ENCODE measurements at regions not wholly inside any gene's neighbourhood (a gene's known extent, or its start where the extent isn't known, plus 50 kb on each side); places are given as distances from the start of the nearest gene placed in this dataset.

GRCh38 chr1:198864695-198865094 is 225.9 kb downstream of the PTPRC start:
- Histone ChIP-seq H3K36me3 (ENCODE audit: control insufficient read depth in 2 of 2, insufficient read depth in 1 of 2, low read length in 2 of 2) (no peaks in the 10 kb centered on the region; a peak in 1 of 3 replicates), H3K4me1 (ENCODE audit: control insufficient read depth, insufficient read depth, low read length) (0 out of 2 replicates have a peak, but pooled peaks cover 3% of the 10 kb centered on the region), H3K27ac (ENCODE audit: extremely low read depth, low read depth, low read length) (no peak overlapping the region), H3K9me3 (ENCODE audit: control insufficient read depth, insufficient read depth, low read depth, low read length) (no peaks in the 10 kb centered on the region), H3K4me3 (ENCODE audit: low read depth, low read length) (no peak overlapping the region)
- POLR2A ChIA-PET = no interaction called here
- TF ChIP-seq HOXA7 (CRISPR knock-in tag; IDR thresholded peaks at IDR 0.05; ENCODE audit: borderline replicate concordance) (no peak), ZNF398 (tag by site-specific recombination; IDR thresholded peaks at IDR 0.05) (no peak), ZNF132 (tag by site-specific recombination; IDR thresholded peaks at IDR 0.05; ENCODE audit: borderline replicate concordance) (no peak), ZNF768 (tag by site-specific recombination; IDR thresholded peaks at IDR 0.05) (no peak), ZBTB1 (tag by site-specific recombination; IDR thresholded peaks at IDR 0.05) (no peak), PATZ1 (tag by site-specific recombination; IDR thresholded peaks at IDR 0.05) (no peak), ZXDB (tag by site-specific recombination; IDR thresholded peaks at IDR 0.05) (no peak), TRIM28 (IDR thresholded peaks at IDR 0.05; ENCODE audit: borderline replicate concordance, low read length) (no peak)
- CTCF ChIA-PET = no interaction called here

- no peaks in the 10 kb centered on the region; a peak in 1 of 3 replicates for H3K36me3 ChIP-seq (ENCODE audit: control insufficient read depth in 2 of 2, insufficient read depth in 1 of 2, low read length in 2 of 2)
These were observed 226.5 kb downstream of the PTPRC start for GRCh38 chr1:198865319-198865718.

More at GRCh38 chr1:198865319-198865718, 226.5 kb downstream of the PTPRC start:
- Histone ChIP-seq H3K27ac (ENCODE audit: extremely low read depth, low read depth, low read length) (no peak overlapping the region), H3K4me3 (ENCODE audit: low read depth, low read length) (no peak overlapping the region), H3K9me3 (ENCODE audit: control insufficient read depth, insufficient read depth, low read depth, low read length) (no peaks in the 10 kb centered on the region), H3K4me1 (ENCODE audit: control insufficient read depth, insufficient read depth, low read length) (0 out of 2 replicates have a peak, but pooled peaks cover 3% of the 10 kb centered on the region)
- ChIA-PET POLR2A (no interaction called here), CTCF (no interaction called here)
- TF ChIP-seq ZNF777 (tag by site-specific recombination; IDR thresholded peaks at IDR 0.05; ENCODE audit: borderline replicate concordance) (no peak), KLF1 (tag by site-specific recombination; IDR thresholded peaks at IDR 0.05) (no peak), ZNF121 (tag by site-specific recombination; IDR thresholded peaks at IDR 0.05) (no peak), ZNF560 (tag by site-specific recombination; IDR thresholded peaks at IDR 0.05; ENCODE audit: borderline replicate concordance) (no peak), ZNF148 (tag by site-specific recombination; IDR thresholded peaks at IDR 0.05; ENCODE audit: borderline replicate concordance) (no peak), ZNF19 (tag by site-specific recombination; IDR thresholded peaks at IDR 0.05; ENCODE audit: low read depth) (no peak), ZNF433 (tag by site-specific recombination; IDR thresholded peaks at IDR 0.05; ENCODE audit: low read depth) (no peak), ZNF645 (tag by site-specific recombination; IDR thresholded peaks at IDR 0.05) (no peak), GLI4 (tag by site-specific recombination; IDR thresholded peaks at IDR 0.05) (no peak), ZNF664 (tag by site-specific recombination; IDR thresholded peaks at IDR 0.05) (no peak), GLI2 (tag by site-specific recombination; IDR thresholded peaks at IDR 0.05; ENCODE audit: borderline replicate concordance, low read depth) (no peak)

Data from HEK293 (cell line).